ENCODE measurements at regions not wholly inside any gene's neighbourhood (a gene's known extent, or its start where the extent isn't known, plus 50 kb on each side); places are given as distances from the start of the nearest gene placed in this dataset.

DNA sequence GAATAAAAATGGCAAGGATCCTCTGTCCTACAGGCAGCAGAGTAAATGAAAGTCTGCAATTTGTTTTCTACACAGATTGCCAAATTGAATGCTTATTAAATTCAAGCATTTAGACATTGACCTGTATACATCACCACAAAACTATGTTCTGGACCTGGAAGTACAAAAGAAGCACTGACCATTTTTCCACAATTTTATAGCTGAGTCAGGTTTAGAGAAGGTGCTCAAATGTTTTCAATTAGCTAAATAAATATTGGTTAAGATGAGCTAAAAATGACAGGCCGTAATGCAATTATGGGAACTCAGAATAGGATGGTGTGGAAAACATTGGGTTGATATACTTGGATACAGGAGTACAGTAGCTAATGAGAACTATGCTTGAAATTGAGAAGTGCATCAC is 490.7 kb upstream of the MEIS1 start:
- Histone ChIP-seq H3K27ac (ENCODE audit: low read depth, low read length) (no peak overlapping the region), H3K14ac (ENCODE audit: low read length) (no peak overlapping the region), H4K8ac (ENCODE audit: low read depth, low read length) (no peak overlapping the region), H3K9ac (ENCODE audit: low read length) (no peak overlapping the region), H2BK120ac (ENCODE audit: insufficient read depth, low read length, poor library complexity) (no peak overlapping the region), H3K36me3 (ENCODE audit: control insufficient read depth in 1 of 2, insufficient read depth in 2 of 2, low read length in 2 of 2) (no peaks in the 10 kb centered on the region), H3K79me2 (ENCODE audit: control insufficient read depth, insufficient read depth, low read length, poor library complexity) (no peaks in the 10 kb centered on the region), H3K27me3 (ENCODE audit: insufficient read depth, low read length) (no peaks in the 10 kb centered on the region), H3K4me1 (ENCODE audit: control insufficient read depth in 1 of 2, insufficient read depth in 2 of 2, low read length in 2 of 2) (no peaks in the 10 kb centered on the region), H3K4ac (ENCODE audit: low read depth, low read length) (no peak overlapping the region), H4K12ac (ENCODE audit: low read depth, low read length) (no peak overlapping the region), H2AFZ (ENCODE audit: insufficient read depth, low read length, poor library complexity) (no peak overlapping the region), H4K91ac (ENCODE audit: low read depth, low read length) (no peak overlapping the region), H2BK5ac (ENCODE audit: low read depth, low read length, poor library complexity) (no peak overlapping the region), H3K4me3 (ENCODE audit: low read depth, low read length) (no peak overlapping the region), H3K79me1 (ENCODE audit: low read length) (no peaks in the 10 kb centered on the region), H3K23ac (ENCODE audit: low read length) (no peak overlapping the region), H3K18ac (ENCODE audit: low read length) (no peak overlapping the region), H3K4me2 (ENCODE audit: low read length) (no peak overlapping the region), H2AK5ac (ENCODE audit: low read length) (no peak overlapping the region), H3K9me3 (ENCODE audit: insufficient read depth, low read depth, low read length) (peaks cover 1% of the 10 kb centered on the region), H2BK12ac (ENCODE audit: low read length) (no peak overlapping the region)
- DNase-seq, result no peak
- WGBS (ENCODE audit: extremely low coverage, insufficient coverage, insufficient read length), result no CpG with 5 or more reads among the region's 1 CpG

DNA sequence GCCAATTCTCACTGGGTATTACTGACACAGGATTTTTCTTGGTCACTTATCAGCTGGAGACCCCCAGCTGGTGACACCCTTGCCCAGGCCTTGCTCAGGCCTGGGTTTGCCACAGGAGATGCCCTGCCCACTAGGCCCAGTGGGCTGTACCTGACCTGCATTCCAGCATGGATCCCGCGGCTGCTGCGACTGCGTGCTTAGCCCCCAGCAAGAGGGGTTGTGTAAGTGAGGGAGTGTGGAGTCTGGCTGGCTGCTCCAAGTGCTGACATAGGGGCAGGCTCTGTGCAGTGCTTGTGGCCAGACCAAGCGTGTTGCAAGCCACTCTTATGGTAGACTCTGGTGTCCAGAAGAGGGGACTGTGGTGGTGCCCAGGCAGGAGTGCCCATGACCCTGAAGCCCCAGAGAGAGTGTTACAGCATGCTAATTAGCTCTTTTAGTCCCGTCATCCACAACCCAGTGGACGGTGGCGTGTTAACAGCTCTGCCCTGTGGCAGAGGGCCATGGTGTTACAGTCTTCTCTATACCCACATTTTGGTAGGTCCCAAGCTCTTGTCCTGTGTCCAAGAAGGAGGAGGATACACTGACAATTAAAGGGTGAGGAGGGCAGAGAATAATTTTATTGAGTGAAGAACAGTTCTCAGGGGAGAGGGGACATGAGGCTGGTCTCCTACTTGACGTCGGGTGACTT is 491.7 kb upstream of the MEIS1 start:
- Histone ChIP-seq H3K9ac (ENCODE audit: low read length) (no peak overlapping the region), H3K4me1 (ENCODE audit: control insufficient read depth in 1 of 2, insufficient read depth in 2 of 2, low read length in 2 of 2) (no peaks in the 10 kb centered on the region), H4K12ac (ENCODE audit: low read depth, low read length) (no peak overlapping the region), H3K18ac (ENCODE audit: low read length) (no peak overlapping the region), H2AFZ (ENCODE audit: insufficient read depth, low read length, poor library complexity) (no peak overlapping the region), H3K27ac (ENCODE audit: low read depth, low read length) (no peak overlapping the region), H3K4ac (ENCODE audit: low read depth, low read length) (no peak overlapping the region), H3K9me3 (ENCODE audit: insufficient read depth, low read depth, low read length) (peaks cover 1% of the 10 kb centered on the region), H3K36me3 (ENCODE audit: control insufficient read depth in 1 of 2, insufficient read depth in 2 of 2, low read length in 2 of 2) (no peaks in the 10 kb centered on the region), H2AK5ac (ENCODE audit: low read length) (no peak overlapping the region), H3K79me2 (ENCODE audit: control insufficient read depth, insufficient read depth, low read length, poor library complexity) (no peaks in the 10 kb centered on the region), H3K27me3 (ENCODE audit: insufficient read depth, low read length) (no peaks in the 10 kb centered on the region), H4K8ac (ENCODE audit: low read depth, low read length) (no peak overlapping the region), H4K91ac (ENCODE audit: low read depth, low read length) (no peak overlapping the region), H3K14ac (ENCODE audit: low read length) (no peak overlapping the region), H2BK5ac (ENCODE audit: low read depth, low read length, poor library complexity) (no peak overlapping the region), H3K4me3 (ENCODE audit: low read depth, low read length) (peak overlapping the region; percentile 31), H3K4me2 (ENCODE audit: low read length) (no peak overlapping the region), H2BK12ac (ENCODE audit: low read length) (no peak overlapping the region), H3K79me1 (ENCODE audit: low read length) (no peaks in the 10 kb centered on the region), H2BK120ac (ENCODE audit: insufficient read depth, low read length, poor library complexity) (no peak overlapping the region), H3K23ac (ENCODE audit: low read length) (no peak overlapping the region)
- DNase-seq, result no peak
- no CpG with 5 or more reads among the region's 10 CpGs for WGBS (ENCODE audit: extremely low coverage, insufficient coverage, insufficient read length)

GRCh38 chr2:65940856-65941255 is 494.1 kb upstream of the MEIS1 start:
- Histone ChIP-seq H3K27me3 (ENCODE audit: insufficient read depth, low read length) (no peaks in the 10 kb centered on the region), H3K18ac (ENCODE audit: low read length) (no peak overlapping the region), H2BK120ac (ENCODE audit: insufficient read depth, low read length, poor library complexity) (no peak overlapping the region), H3K9ac (ENCODE audit: low read length) (no peak overlapping the region), H2AFZ (ENCODE audit: insufficient read depth, low read length, poor library complexity) (no peak overlapping the region), H4K8ac (ENCODE audit: low read depth, low read length) (no peak overlapping the region), H4K12ac (ENCODE audit: low read depth, low read length) (no peak overlapping the region), H3K27ac (ENCODE audit: low read depth, low read length) (no peak overlapping the region), H3K4me1 (ENCODE audit: control insufficient read depth in 1 of 2, insufficient read depth in 2 of 2, low read length in 2 of 2) (no peaks in the 10 kb centered on the region), H4K91ac (ENCODE audit: low read depth, low read length) (no peak overlapping the region), H3K79me2 (ENCODE audit: control insufficient read depth, insufficient read depth, low read length, poor library complexity) (no peaks in the 10 kb centered on the region), H3K4ac (ENCODE audit: low read depth, low read length) (no peak overlapping the region), H2BK5ac (ENCODE audit: low read depth, low read length, poor library complexity) (no peak overlapping the region), H3K9me3 (ENCODE audit: insufficient read depth, low read depth, low read length) (peaks cover 1% of the 10 kb centered on the region), H3K4me2 (ENCODE audit: low read length) (no peak overlapping the region), H3K23ac (ENCODE audit: low read length) (no peak overlapping the region), H3K79me1 (ENCODE audit: low read length) (no peaks in the 10 kb centered on the region), H3K14ac (ENCODE audit: low read length) (no peak overlapping the region), H2AK5ac (ENCODE audit: low read length) (no peak overlapping the region), H2BK12ac (ENCODE audit: low read length) (no peak overlapping the region), H3K4me3 (ENCODE audit: low read depth, low read length) (no peak overlapping the region), H3K36me3 (ENCODE audit: control insufficient read depth in 1 of 2, insufficient read depth in 2 of 2, low read length in 2 of 2) (no peaks in the 10 kb centered on the region)
- no peak for DNase-seq
- no CpG with 5 or more reads among the region's 2 CpGs for WGBS (ENCODE audit: extremely low coverage, insufficient coverage, insufficient read length)

- peaks cover 1% of the 10 kb centered on the region for H3K9me3 ChIP-seq (ENCODE audit: insufficient read depth, low read depth, low read length)
- no peak overlapping the region for H2BK12ac ChIP-seq (ENCODE audit: low read length)
- H3K4me3 ChIP-seq (ENCODE audit: low read depth, low read length), result no peak overlapping the region
- H3K18ac ChIP-seq (ENCODE audit: low read length), result no peak overlapping the region
- no peak overlapping the region for H3K4ac ChIP-seq (ENCODE audit: low read depth, low read length)
- no peak overlapping the region for H3K23ac ChIP-seq (ENCODE audit: low read length)
- no peaks in the 10 kb centered on the region for H3K27me3 ChIP-seq (ENCODE audit: insufficient read depth, low read length)
- no peak overlapping the region for H2BK120ac ChIP-seq (ENCODE audit: insufficient read depth, low read length, poor library complexity)
- DNase-seq, result no peak
- no peak overlapping the region for H3K4me2 ChIP-seq (ENCODE audit: low read length)
- no peaks in the 10 kb centered on the region for H3K79me1 ChIP-seq (ENCODE audit: low read length)
- H3K4me1 ChIP-seq (ENCODE audit: control insufficient read depth in 1 of 2, insufficient read depth in 2 of 2, low read length in 2 of 2), result no peaks in the 10 kb centered on the region
- WGBS (ENCODE audit: extremely low coverage, insufficient coverage, insufficient read length), result no CpG with 5 or more reads among the region's 2 CpGs
- no peak overlapping the region for H4K8ac ChIP-seq (ENCODE audit: low read depth, low read length)
- no peaks in the 10 kb centered on the region for H3K79me2 ChIP-seq (ENCODE audit: control insufficient read depth, insufficient read depth, low read length, poor library complexity)
- no peak overlapping the region for H2AK5ac ChIP-seq (ENCODE audit: low read length)
- no peak overlapping the region for H4K91ac ChIP-seq (ENCODE audit: low read depth, low read length)
- no peak overlapping the region for H2BK5ac ChIP-seq (ENCODE audit: low read depth, low read length, poor library complexity)
- no peak overlapping the region for H3K14ac ChIP-seq (ENCODE audit: low read length)
- no peak overlapping the region for H3K27ac ChIP-seq (ENCODE audit: low read depth, low read length)
- no peaks in the 10 kb centered on the region for H3K36me3 ChIP-seq (ENCODE audit: control insufficient read depth in 1 of 2, insufficient read depth in 2 of 2, low read length in 2 of 2)
- no peak overlapping the region for H3K9ac ChIP-seq (ENCODE audit: low read length)
- H4K12ac ChIP-seq (ENCODE audit: low read depth, low read length), result no peak overlapping the region
- no peak overlapping the region for H2AFZ ChIP-seq (ENCODE audit: insufficient read depth, low read length, poor library complexity)
These were observed 495.2 kb upstream of the MEIS1 start for GRCh38 chr2:65939687-65940086.
